Tibial nerve (tissue), 4 donors: ENCODE measurements at regions not wholly inside any gene's neighbourhood (a gene's known extent, or its start where the extent isn't known, plus 50 kb on each side); places are given as distances from the start of the nearest gene placed in this dataset.

Source experiments
- DNase-seq, 2 donors: peaks; one replicate each; pipeline ENCODE4 v3.0.0-alpha.2; 2019; ENCODE audit warnings: low spot score in 2 of 2
- H3K27ac ChIP-seq, 4 donors: fragments of 200-600 bp; sonication (generic) in 3 of 4; one replicate each; pipeline ENCODE4 v1.5.1; 2017 to 2019; ENCODE audit warnings: mild to moderate bottlenecking in 1 of 4
- H3K27me3 ChIP-seq, 2 donors: fragments of 200-600 bp; sonication (generic) in 1 of 2; one replicate each; pipeline versions ENCODE4 v1.5.1 to v1.6.0; 2017 to 2019
- H3K36me3 ChIP-seq, 3 donors: fragments of 200-600 bp; sonication (generic); one replicate each; pipeline ENCODE4 v1.5.1; 2018 to 2019
- H3K4me1 ChIP-seq, 4 donors: fragments of 200-600 bp; sonication (generic) in 3 of 4; one replicate each; pipeline ENCODE4 v1.5.1; 2017 to 2019
- H3K4me3 ChIP-seq, 4 donors: fragments of 200-600 bp; sonication (generic) in 3 of 4; one replicate each; pipeline ENCODE4 v1.5.1; 2017 to 2019; ENCODE audit warnings: mild to moderate bottlenecking in 1 of 4, moderate library complexity in 1 of 4
- H3K9me3 ChIP-seq, 4 donors: fragments of 200-600 bp; sonication (generic) in 3 of 4; one replicate each; pipeline ENCODE4 v1.5.1; 2017 to 2019
- CTCF ChIP-seq, 5 experiments: fragments of 200-600 bp in 3 of 5; fragments of 450-650 bp in 2 of 5; sonication (generic) in 3 of 5; IDR thresholded peaks; one replicate each; pipeline ENCODE4 v1.5.1; 2016 to 2019; ENCODE audit warnings: antibody characterized with exemption in 5 of 5, mild to moderate bottlenecking in 3 of 5, moderate library complexity in 2 of 5
- EP300 ChIP-seq, 2 donors: sonication (generic); formaldehyde crosslinking; IDR thresholded peaks; one replicate each; pipeline ENCODE4 v1.6.1; 2017; ENCODE audit warnings: antibody characterized with exemption in 2 of 2, mild to moderate bottlenecking in 1 of 2
- POLR2A ChIP-seq, 2 donors: fragments of 450-650 bp; IDR thresholded peaks; one replicate each; pipeline ENCODE4 v1.6.1; 2017; ENCODE audit warnings: antibody characterized with exemption in 2 of 2, mild to moderate bottlenecking in 2 of 2, moderate library complexity in 2 of 2
- WGBS, 2 donors: methylation state at CpG; one replicate each; pipeline ENCODE4 v1.1.5; 2018; 5-methylcytosine and 5-hydroxymethylcytosine counted together

GRCh38 chr4:162874748-162875147 lies 291.9 kb downstream of the NAF1 start:
- WGBS, 2 donors = 55 to 69% methylated on average over 2 of the region's 2 CpGs
- H3K27me3 ChIP-seq = no peaks in the 10 kb centered on the region
- H3K27ac ChIP-seq = no peak overlapping the region
- DNase-seq = no peak
- no peaks in the 10 kb centered on the region for H3K36me3 ChIP-seq
- no peak overlapping the region for H3K4me3 ChIP-seq
- TF ChIP-seq EP300 (IDR thresholded peaks at IDR 0.05) (no peak), CTCF (IDR thresholded peaks at IDR 0.05) (no peak), POLR2A (IDR thresholded peaks at IDR 0.05) (no peak)
- peaks cover 0 to 5% (median 0%) of the 10 kb centered on the region in 4 donors for H3K9me3 ChIP-seq
- H3K4me1 ChIP-seq = no peaks in the 10 kb centered on the region

GRCh38 chr4:162871990-162872389 lies 294.7 kb downstream of the NAF1 start:
- DNase-seq = no peak
- WGBS, 2 donors = 57 to 72% methylated on average over 4 of the region's 4 CpGs
- no peak overlapping the region for H3K4me3 ChIP-seq
- no peak overlapping the region for H3K27ac ChIP-seq
- TF ChIP-seq POLR2A (IDR thresholded peaks at IDR 0.05) (no peak), CTCF (IDR thresholded peaks at IDR 0.05) (no peak), EP300 (IDR thresholded peaks at IDR 0.05) (no peak)
- H3K4me1 ChIP-seq = no peaks in the 10 kb centered on the region
- no peaks in the 10 kb centered on the region for H3K27me3 ChIP-seq
- peaks cover 0 to 5% (median 0%) of the 10 kb centered on the region in 4 donors for H3K9me3 ChIP-seq
- no peaks in the 10 kb centered on the region for H3K36me3 ChIP-seq

- no peaks in the 10 kb centered on the region for H3K36me3 ChIP-seq
- TF ChIP-seq POLR2A (IDR thresholded peaks at IDR 0.05) (no peak), CTCF (IDR thresholded peaks at IDR 0.05) (no peak), EP300 (IDR thresholded peaks at IDR 0.05) (no peak)
- no peak for DNase-seq
- no peak overlapping the region for H3K27ac ChIP-seq
- H3K27me3 ChIP-seq = no peaks in the 10 kb centered on the region
- peaks cover 0 to 4% (median 0%) of the 10 kb centered on the region in 4 donors for H3K9me3 ChIP-seq
- no peaks in the 10 kb centered on the region for H3K4me1 ChIP-seq
- H3K4me3 ChIP-seq = no peak overlapping the region
Observed at GRCh38 chr4:162869157-162869556, 297.5 kb downstream of the NAF1 start.

GRCh38 chr4:162866565-162866964 lies 300.1 kb downstream of the NAF1 start:
- Histone ChIP-seq H3K4me1 (no peaks in the 10 kb centered on the region), H3K27ac (no peak overlapping the region), H3K4me3 (no peak overlapping the region), H3K27me3 (no peaks in the 10 kb centered on the region), H3K36me3 (no peaks in the 10 kb centered on the region), H3K9me3 (no peaks in the 10 kb centered on the region)
- DNase-seq = no peak
- WGBS, 2 donors = 75 to 77% methylated on average over 2 of the region's 2 CpGs
- TF ChIP-seq EP300 (IDR thresholded peaks at IDR 0.05) (no peak), POLR2A (IDR thresholded peaks at IDR 0.05) (no peak), CTCF (IDR thresholded peaks at IDR 0.05) (no peak)

GRCh38 chr4:162865102-162865501 lies 301.6 kb downstream of the NAF1 start:
- H3K27me3 ChIP-seq = no peaks in the 10 kb centered on the region
- no peak for DNase-seq
- WGBS, 2 donors = 79 to 86% methylated on average over 2 of the region's 2 CpGs
- no peaks in the 10 kb centered on the region for H3K9me3 ChIP-seq
- no peak overlapping the region for H3K27ac ChIP-seq
- no peaks in the 10 kb centered on the region for H3K4me1 ChIP-seq
- TF ChIP-seq POLR2A (IDR thresholded peaks at IDR 0.05) (no peak), CTCF (IDR thresholded peaks at IDR 0.05) (no peak), EP300 (IDR thresholded peaks at IDR 0.05) (no peak)
- H3K36me3 ChIP-seq = no peaks in the 10 kb centered on the region
- H3K4me3 ChIP-seq = no peak overlapping the region
